Parathyroid adenoma (tissue), 2 donors: ENCODE measurements at regions not wholly inside any gene's neighbourhood (a gene's known extent, or its start where the extent isn't known, plus 50 kb on each side); places are given as distances from the start of the nearest gene placed in this dataset.

Experiments used
- H2AFZ ChIP-seq: fragments of 300-600 bp; sonication (generic); one replicate; pipeline ENCODE4 v1.7.0; 2017; ENCODE audit warnings: antibody characterized with exemption, mild to moderate bottlenecking
- H3K27ac ChIP-seq: fragments of 300-600 bp; sonication (generic); one replicate; pipeline ENCODE4 v1.7.0; 2017
- H3K27me3 ChIP-seq: fragments of 300-600 bp; sonication (generic); one replicate; pipeline ENCODE4 v1.7.0; 2017; ENCODE audit warnings: low read length; ENCODE audit not compliant: control insufficient read depth, insufficient read depth
- H3K36me3 ChIP-seq: fragments of 300-600 bp; sonication (generic); one replicate; pipeline ENCODE4 v1.7.0; 2017; ENCODE audit warnings: low read length; ENCODE audit not compliant: control insufficient read depth, insufficient read depth
- H3K4me1 ChIP-seq: fragments of 300-600 bp; sonication (generic); one replicate; pipeline ENCODE4 v1.7.0; 2017; ENCODE audit warnings: control low read depth
- H3K4me2 ChIP-seq: fragments of 300-600 bp; sonication (generic); one replicate; pipeline ENCODE4 v1.7.0; 2017; ENCODE audit warnings: low read length
- H3K4me3 ChIP-seq: fragments of 300-600 bp; sonication (generic); one replicate; pipeline ENCODE4 v1.7.0; 2017; ENCODE audit warnings: low read depth, low read length
- H3K79me2 ChIP-seq: fragments of 300-600 bp; sonication (generic); one replicate; pipeline ENCODE4 v1.7.0; 2017; ENCODE audit warnings: control low read depth
- H3K9ac ChIP-seq: fragments of 300-600 bp; sonication (generic); one replicate; pipeline ENCODE4 v1.7.0; 2017; ENCODE audit warnings: mild to moderate bottlenecking
- H3K9me3 ChIP-seq: fragments of 300-600 bp; sonication (generic); one replicate; pipeline ENCODE4 v1.7.0; 2017; ENCODE audit warnings: low read length; ENCODE audit not compliant: control insufficient read depth
- CTCF ChIP-seq: fragments of 300-600 bp; sonication (generic); IDR thresholded peaks from one replicate; pipeline ENCODE4 v1.7.0; 2017; ENCODE audit warnings: antibody characterized with exemption, mild to moderate bottlenecking
- donor health status: primary hyperparathyroidism.

DNA sequence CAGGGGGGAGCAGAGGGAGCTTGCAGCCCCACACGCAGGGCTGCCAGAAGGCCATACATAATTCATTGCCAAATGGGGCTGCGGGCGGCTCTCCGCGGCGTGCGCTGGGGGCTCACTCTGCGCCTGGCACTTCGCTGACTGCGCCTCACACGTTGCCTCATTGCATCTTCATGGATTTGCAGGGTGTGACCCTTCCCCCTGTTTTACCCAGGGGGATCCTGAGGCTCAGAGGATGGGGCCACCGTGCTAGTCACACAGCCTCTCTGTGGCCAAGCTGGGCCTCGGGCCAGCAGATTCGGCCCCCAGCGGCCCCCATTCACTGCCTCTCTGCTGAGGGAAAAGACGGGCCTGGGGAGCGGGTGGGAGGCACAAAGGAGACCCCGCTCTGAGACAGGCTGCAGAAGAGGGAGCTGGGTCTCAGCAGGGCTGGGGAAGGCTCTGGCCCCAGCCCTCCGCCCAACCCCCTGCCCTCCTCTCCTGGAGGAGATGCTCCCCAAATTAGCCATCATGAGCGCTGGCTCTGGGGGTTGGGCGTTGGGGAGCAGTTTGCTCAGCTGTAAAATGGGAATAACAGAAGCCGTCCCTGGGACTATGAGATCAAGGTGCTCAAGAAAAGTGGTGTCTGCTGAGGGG is 115.5 kb downstream of the C9orf50 start:
- H3K36me3 ChIP-seq: no peaks in the 10 kb centered on the region
- no peaks in the 10 kb centered on the region for H3K9me3 ChIP-seq
- H3K4me2 ChIP-seq: no peak overlapping the region
- no peak for TF ChIP-seq CTCF
- H3K79me2 ChIP-seq: no peaks in the 10 kb centered on the region
- no peaks in the 10 kb centered on the region for H3K4me1 ChIP-seq
- H3K27me3 ChIP-seq: no peaks in the 10 kb centered on the region
- no peak overlapping the region for H3K27ac ChIP-seq
- no peak overlapping the region for H3K4me3 ChIP-seq
- H3K9ac ChIP-seq: no peak overlapping the region
- no peak overlapping the region for H2AFZ ChIP-seq

GRCh38 chr9:129504404-129504803 is 116.5 kb downstream of the C9orf50 start:
- no peaks in the 10 kb centered on the region for H3K36me3 ChIP-seq
- no peaks in the 10 kb centered on the region for H3K4me1 ChIP-seq
- H3K4me3 ChIP-seq: no peak overlapping the region
- H3K79me2 ChIP-seq: no peaks in the 10 kb centered on the region
- H3K9me3 ChIP-seq: no peaks in the 10 kb centered on the region
- H3K27ac ChIP-seq: no peak overlapping the region
- H3K9ac ChIP-seq: no peak overlapping the region
- no peaks in the 10 kb centered on the region for H3K27me3 ChIP-seq
- TF ChIP-seq CTCF: no peak
- no peak overlapping the region for H2AFZ ChIP-seq
- H3K4me2 ChIP-seq: no peak overlapping the region

DNA sequence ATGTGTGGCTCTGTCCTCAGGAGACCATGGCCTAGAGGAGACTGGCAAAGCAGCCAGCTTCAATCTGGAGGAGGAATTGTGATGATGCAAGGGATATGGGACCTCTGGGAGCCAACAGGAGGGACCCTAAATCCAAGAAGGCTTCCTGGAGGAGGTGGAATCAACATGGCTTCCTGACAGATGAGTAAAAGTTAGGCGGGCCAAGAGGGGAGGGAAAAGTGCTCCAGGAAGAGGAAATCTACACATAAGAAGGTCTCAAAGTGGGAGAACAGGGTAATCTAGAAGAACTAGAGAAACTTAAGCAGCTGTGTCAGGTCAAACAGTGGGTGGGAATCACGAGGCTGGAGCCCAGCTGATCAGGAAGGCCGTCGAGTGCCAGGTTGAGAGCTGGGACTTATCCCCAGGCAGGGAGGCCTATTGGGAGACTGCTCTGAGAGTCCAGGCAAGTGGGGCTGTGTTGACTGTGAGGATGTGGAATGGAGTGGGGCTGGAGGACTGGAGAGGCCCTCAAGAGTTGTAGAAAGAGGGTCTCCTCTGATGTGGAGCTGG is 119.1 kb downstream of the C9orf50 start:
- H3K36me3 ChIP-seq: no peaks in the 10 kb centered on the region
- no peaks in the 10 kb centered on the region for H3K27me3 ChIP-seq
- peaks cover 11% of the 10 kb centered on the region for H3K4me1 ChIP-seq
- H3K9me3 ChIP-seq: no peaks in the 10 kb centered on the region
- no peak overlapping the region for H3K27ac ChIP-seq
- no peak overlapping the region for H2AFZ ChIP-seq
- no peak for TF ChIP-seq CTCF
- H3K4me3 ChIP-seq: no peak overlapping the region
- no peaks in the 10 kb centered on the region for H3K79me2 ChIP-seq
- H3K9ac ChIP-seq: no peak overlapping the region
- H3K4me2 ChIP-seq: no peak overlapping the region

DNA sequence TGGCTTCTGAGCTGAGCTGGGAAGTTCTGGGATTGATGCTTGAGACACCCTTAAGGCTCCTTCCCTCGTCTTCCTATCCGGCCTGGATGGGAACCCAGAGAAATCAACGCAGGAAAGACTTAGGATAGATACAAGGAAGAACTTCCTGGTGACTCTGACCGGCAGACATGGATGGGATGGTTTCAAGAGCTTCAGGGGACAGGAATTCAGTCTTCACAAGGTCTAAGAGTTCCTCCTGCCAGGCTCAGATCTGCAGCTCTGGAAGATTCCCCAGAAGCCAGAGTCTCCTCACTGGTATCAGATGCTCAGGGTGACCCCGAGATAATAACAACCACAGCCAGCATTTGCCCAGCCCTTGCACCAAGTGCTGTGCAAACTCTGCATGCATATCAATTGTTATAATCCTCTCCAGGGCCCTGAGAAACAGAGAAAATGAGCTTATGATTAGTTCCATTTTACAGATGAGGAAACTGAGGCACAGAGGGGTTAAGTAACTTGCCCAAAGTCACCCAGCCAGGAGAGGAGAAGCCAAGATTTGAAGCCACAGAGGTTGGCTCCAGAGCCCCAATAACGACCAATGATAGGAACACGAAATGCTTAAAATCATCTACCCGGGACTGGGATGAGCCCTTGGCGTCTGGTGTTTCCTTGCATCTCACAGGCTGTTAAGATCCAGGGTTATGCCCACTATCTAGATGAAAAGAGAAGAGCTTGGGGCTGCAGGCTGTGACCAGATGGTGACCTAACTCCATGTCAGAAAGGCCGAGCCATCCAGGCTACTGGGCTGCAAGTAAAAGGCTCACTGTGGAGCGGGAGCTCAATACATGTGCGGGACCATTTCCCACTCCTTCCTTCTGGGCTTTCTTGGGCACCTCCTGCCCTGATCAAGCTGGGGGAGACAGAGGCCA is 119.8 kb downstream of the C9orf50 start:
- no peaks in the 10 kb centered on the region for H3K27me3 ChIP-seq

More for the DNA sequence above, 119.8 kb downstream of the C9orf50 start:
- no peak overlapping the region for H3K4me3 ChIP-seq
- H3K4me2 ChIP-seq: no peak overlapping the region
- no peaks in the 10 kb centered on the region for H3K79me2 ChIP-seq
- H2AFZ ChIP-seq: no peak overlapping the region
- H3K9me3 ChIP-seq: no peaks in the 10 kb centered on the region
- TF ChIP-seq CTCF: no peak
- H3K27ac ChIP-seq: no peak overlapping the region
- no peak overlapping the region for H3K9ac ChIP-seq
- H3K4me1 ChIP-seq: peaks cover 11% of the 10 kb centered on the region
- no peaks in the 10 kb centered on the region for H3K36me3 ChIP-seq
